Activated CD4-positive, alpha-beta memory T cell treated with anti-CD3 and anti-CD28 coated beads, Interleukin-2, amount 10 ng/mL, durations not matched to agents 7 days and 5 days (primary cell): ENCODE measurements at regions not wholly inside any gene's neighbourhood (a gene's known extent, or its start where the extent isn't known, plus 50 kb on each side); places are given as distances from the start of the nearest gene placed in this dataset.

Experiments used
- CTCF ChIA-PET: fragments of 350-600 bp; sonication (Branson Sonifier 250); formaldehyde crosslinking; loops from one replicate; lab custom pipeline; 2021; ENCODE audit warnings: antibody characterized with exemption, inconsistent platforms; lab: Charles Lee
- POLR2A ChIA-PET: fragments of 350-600 bp; sonication (Branson Sonifier 250); formaldehyde crosslinking; loops from one replicate; lab custom pipeline; 2021; ENCODE audit warnings: antibody characterized with exemption; lab: Charles Lee
- DNase-seq: peaks from one replicate; pipeline ENCODE4 v3.0.0-alpha.2; 2020
- H3K27ac Mint-ChIP-seq: one replicate; pipeline ENCODE4 v1.8.0; 2021; ENCODE audit warnings: mild to moderate bottlenecking, mixed read lengths
- H3K27me3 Mint-ChIP-seq: one replicate; pipeline ENCODE4 v1.8.0; 2021; ENCODE audit warnings: mixed read lengths
- H3K36me3 Mint-ChIP-seq: one replicate; pipeline ENCODE4 v1.8.0; 2021; ENCODE audit warnings: low read depth, mixed read lengths
- H3K4me1 Mint-ChIP-seq: one replicate; pipeline ENCODE4 v1.8.0; 2021; ENCODE audit warnings: mixed read lengths
- H3K4me3 Mint-ChIP-seq: one replicate; pipeline ENCODE4 v1.8.0; 2021; ENCODE audit warnings: mild to moderate bottlenecking, mixed read lengths
- H3K9me3 Mint-ChIP-seq: one replicate; pipeline ENCODE4 v1.8.0; 2021; ENCODE audit warnings: mixed read lengths

DNA sequence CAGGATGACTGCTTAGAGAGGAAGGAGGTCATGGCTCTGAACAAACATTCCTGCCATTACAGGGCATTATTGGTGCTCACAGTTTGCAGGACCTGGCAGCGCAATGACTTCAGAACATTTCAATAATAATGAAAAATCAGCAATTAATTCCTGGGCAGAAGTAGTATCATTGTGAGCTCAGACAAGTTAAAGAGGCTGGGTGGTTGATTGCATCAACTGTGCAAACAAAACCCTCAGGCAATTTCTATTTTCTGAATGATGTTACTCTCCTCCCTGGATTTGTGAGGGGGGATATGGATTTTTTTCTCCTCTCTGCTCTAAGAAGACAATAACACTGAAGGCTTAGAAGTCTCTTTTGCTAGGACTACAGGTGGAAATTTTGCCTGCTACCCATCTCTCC is 168.1 kb upstream of the TACR1 start:
- H3K4me1 Mint-ChIP-seq = no peaks in the 10 kb centered on the region
- H3K27ac Mint-ChIP-seq = no peak overlapping the region
- H3K36me3 Mint-ChIP-seq = no peaks in the 10 kb centered on the region
- POLR2A ChIA-PET = no interaction called here
- no peaks in the 10 kb centered on the region for H3K27me3 Mint-ChIP-seq
- no peaks in the 10 kb centered on the region for H3K9me3 Mint-ChIP-seq
- H3K4me3 Mint-ChIP-seq = no peak overlapping the region
- CTCF ChIA-PET = no interaction called here
- DNase-seq = no peak

DNA sequence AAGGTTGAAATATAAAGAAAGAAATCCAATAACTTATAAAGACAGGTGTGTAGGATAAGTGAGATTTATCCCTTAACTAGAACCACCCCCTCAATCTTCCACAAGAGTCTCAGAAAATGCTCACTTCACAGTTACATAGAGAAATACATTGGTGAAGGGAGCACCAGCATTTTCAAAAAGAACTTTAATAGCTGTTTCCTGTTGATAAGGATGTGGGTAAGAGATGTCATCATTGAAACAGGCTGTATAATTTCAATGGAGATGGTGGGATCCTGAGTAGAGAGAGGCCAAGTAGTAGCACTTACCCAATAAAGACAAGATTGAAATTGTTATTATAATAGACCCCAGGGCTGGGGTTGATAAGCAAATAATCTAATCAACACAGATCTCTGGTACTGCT is 162.2 kb upstream of the TACR1 start:
- no peaks in the 10 kb centered on the region for H3K4me1 Mint-ChIP-seq

DNA sequence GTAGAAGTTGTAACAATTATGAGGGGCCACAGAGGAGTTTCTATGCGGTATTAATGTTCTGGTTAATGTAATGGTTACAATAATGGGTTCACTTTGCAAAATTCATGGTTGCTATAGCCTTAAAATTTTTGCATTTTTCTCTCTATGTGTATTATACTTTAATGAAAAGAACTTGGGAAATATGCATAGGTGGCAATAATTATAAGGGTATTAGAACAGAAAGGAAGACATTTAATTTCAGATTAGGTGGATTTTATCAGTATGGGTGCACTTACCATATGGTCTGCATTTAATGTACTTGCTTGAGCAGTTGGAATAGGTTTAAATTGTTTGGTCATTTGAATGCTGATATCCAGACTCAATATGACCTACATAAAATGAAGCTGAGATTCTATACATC is 161.6 kb upstream of the TACR1 start:
- DNase-seq = no peak
- no peak overlapping the region for H3K27ac Mint-ChIP-seq
- no peaks in the 10 kb centered on the region for H3K36me3 Mint-ChIP-seq
- no peaks in the 10 kb centered on the region for H3K9me3 Mint-ChIP-seq
- CTCF ChIA-PET = no interaction called here
- H3K27me3 Mint-ChIP-seq = no peaks in the 10 kb centered on the region
- no peak overlapping the region for H3K4me3 Mint-ChIP-seq
- POLR2A ChIA-PET = no interaction called here
- H3K4me1 Mint-ChIP-seq = no peaks in the 10 kb centered on the region

More for the DNA sequence above, 162.2 kb upstream of the TACR1 start:
- H3K27me3 Mint-ChIP-seq = no peaks in the 10 kb centered on the region
- no peak overlapping the region for H3K27ac Mint-ChIP-seq
- no peaks in the 10 kb centered on the region for H3K9me3 Mint-ChIP-seq
- H3K4me3 Mint-ChIP-seq = no peak overlapping the region
- H3K36me3 Mint-ChIP-seq = no peaks in the 10 kb centered on the region
- DNase-seq = no peak
- POLR2A ChIA-PET = no interaction called here
- CTCF ChIA-PET = no interaction called here

DNA sequence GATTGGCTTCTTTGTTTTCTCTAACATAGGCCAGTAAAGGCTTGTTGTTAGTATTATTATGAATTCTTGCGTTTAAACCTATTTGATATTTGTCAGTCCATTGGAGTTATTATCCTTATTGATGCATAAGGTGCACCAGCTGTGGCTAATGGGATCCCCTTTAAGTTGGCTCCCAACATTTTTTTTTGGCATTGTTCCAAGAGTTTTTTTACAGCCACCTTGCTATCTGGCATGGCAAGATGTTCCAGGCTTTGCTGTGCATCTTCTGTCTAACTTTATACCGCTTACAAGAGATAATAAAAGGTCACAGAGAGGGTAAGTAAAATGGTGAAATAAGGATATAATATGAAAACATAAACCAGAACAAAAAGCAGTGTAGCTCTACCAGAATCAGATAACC is 157.5 kb upstream of the TACR1 start:
- H3K27me3 Mint-ChIP-seq = peaks cover 2% of the 10 kb centered on the region
- no peaks in the 10 kb centered on the region for H3K9me3 Mint-ChIP-seq
- H3K4me1 Mint-ChIP-seq = no peaks in the 10 kb centered on the region
- DNase-seq = no peak
- H3K4me3 Mint-ChIP-seq = no peak overlapping the region
- no peak overlapping the region for H3K27ac Mint-ChIP-seq
- no peaks in the 10 kb centered on the region for H3K36me3 Mint-ChIP-seq
- ChIA-PET POLR2A (no interaction called here), CTCF (no interaction called here)

- no peak for DNase-seq
- Mint-ChIP-seq H3K36me3 (no peaks in the 10 kb centered on the region), H3K4me1 (no peaks in the 10 kb centered on the region), H3K9me3 (no peaks in the 10 kb centered on the region), H3K27ac (no peak overlapping the region), H3K4me3 (no peak overlapping the region), H3K27me3 (peaks cover 3% of the 10 kb centered on the region)
- ChIA-PET CTCF (no interaction called here), POLR2A (no interaction called here)
These were observed 153.8 kb upstream of the TACR1 start for GRCh38 chr2:75353131-75353530.

DNA sequence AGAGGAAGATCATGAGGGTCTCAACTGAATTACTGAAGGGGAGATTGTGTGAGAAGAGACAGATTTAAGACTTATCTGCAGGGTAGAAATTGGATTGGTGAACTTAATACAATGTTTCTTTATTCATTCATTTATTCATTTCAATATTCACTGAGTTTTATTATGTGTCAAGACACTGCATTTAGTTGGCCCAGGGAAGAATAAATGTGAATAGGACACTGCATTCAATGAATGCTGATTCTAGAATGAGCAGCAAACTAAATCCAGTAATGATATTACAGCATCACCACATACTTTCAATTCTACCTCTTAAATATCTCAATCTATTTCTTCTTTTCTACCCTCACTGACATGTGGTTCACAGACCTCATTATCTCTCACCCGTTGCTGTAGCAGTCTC is 149.0 kb upstream of the TACR1 start:
- no peak overlapping the region for H3K27ac Mint-ChIP-seq
- no peak for DNase-seq
- no peaks in the 10 kb centered on the region for H3K9me3 Mint-ChIP-seq
- no peaks in the 10 kb centered on the region for H3K4me1 Mint-ChIP-seq
- H3K4me3 Mint-ChIP-seq = no peak overlapping the region
- no peaks in the 10 kb centered on the region for H3K36me3 Mint-ChIP-seq
- ChIA-PET POLR2A (no interaction called here), CTCF (no interaction called here)
- peaks cover 1% of the 10 kb centered on the region for H3K27me3 Mint-ChIP-seq

DNA sequence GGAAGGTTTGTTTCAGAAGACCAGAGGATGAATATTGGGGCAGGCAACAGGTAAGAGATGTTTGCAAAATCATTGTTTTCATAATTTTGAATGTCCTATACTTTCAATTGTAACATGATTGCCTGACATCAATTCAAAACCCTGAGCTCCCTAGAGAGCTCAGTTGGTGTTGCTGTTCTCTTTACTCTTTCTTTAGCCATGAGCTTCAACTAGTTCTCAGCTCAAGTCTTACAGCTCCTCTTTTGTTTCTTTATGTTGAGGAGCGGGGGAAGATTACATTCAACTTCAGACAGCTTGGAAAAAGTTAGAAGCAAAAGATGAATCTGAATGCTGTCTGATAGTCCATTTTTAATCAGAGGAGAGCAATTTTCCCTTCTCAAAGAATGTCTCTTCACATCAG is 144.8 kb upstream of the TACR1 start:
- no peak for DNase-seq
- Mint-ChIP-seq H3K4me1 (no peaks in the 10 kb centered on the region), H3K9me3 (no peaks in the 10 kb centered on the region), H3K27ac (no peak overlapping the region), H3K27me3 (peaks cover 3% of the 10 kb centered on the region), H3K36me3 (no peaks in the 10 kb centered on the region), H3K4me3 (no peak overlapping the region)
- ChIA-PET POLR2A (no interaction called here), CTCF (no interaction called here)

DNA sequence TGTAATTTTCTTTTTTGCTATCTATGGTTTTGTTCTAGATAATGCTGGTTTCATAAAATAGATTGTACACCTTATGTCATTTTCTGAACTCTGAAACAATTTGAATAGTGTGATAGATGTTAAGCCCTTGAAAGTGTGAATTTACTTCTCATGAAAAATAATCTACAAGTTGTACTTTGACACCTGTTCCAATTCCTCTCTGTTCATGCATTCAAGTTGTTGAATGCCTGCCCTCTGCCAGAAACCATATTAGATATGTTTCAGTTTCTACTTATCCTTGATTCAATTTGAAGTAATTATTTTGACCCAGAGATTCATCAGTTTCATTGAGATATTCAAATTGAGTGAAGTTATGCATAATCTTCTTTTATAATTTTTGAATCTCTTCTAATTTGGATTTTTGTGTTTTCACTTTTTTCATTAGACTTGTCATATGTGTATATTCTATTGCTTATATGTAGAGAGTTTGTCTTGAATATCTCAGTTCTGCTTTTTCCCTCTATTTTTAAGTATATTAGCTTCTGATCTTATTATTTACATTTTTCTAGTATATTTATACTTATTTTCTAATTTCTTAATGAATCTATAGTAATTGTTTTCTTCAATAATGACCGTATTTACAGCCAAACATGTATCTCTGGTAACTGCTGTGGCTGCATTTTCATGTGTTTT is 143.3 kb upstream of the TACR1 start:
- Mint-ChIP-seq H3K27me3 (peaks cover 6% of the 10 kb centered on the region), H3K36me3 (no peaks in the 10 kb centered on the region), H3K4me3 (no peak overlapping the region), H3K4me1 (no peaks in the 10 kb centered on the region), H3K27ac (no peak overlapping the region), H3K9me3 (no peaks in the 10 kb centered on the region)
- DNase-seq = no peak
- CTCF ChIA-PET = no interaction called here
- POLR2A ChIA-PET = no interaction called here

GRCh38 chr2:75340560-75340959 is 141.2 kb upstream of the TACR1 start:
- ChIA-PET POLR2A (no interaction called here), CTCF (no interaction called here)
- H3K4me1 Mint-ChIP-seq = no peaks in the 10 kb centered on the region
- H3K27me3 Mint-ChIP-seq = peaks cover 6% of the 10 kb centered on the region
- DNase-seq = no peak
- no peaks in the 10 kb centered on the region for H3K36me3 Mint-ChIP-seq
- H3K4me3 Mint-ChIP-seq = no peak overlapping the region
- H3K9me3 Mint-ChIP-seq = no peaks in the 10 kb centered on the region
- H3K27ac Mint-ChIP-seq = no peak overlapping the region

DNA sequence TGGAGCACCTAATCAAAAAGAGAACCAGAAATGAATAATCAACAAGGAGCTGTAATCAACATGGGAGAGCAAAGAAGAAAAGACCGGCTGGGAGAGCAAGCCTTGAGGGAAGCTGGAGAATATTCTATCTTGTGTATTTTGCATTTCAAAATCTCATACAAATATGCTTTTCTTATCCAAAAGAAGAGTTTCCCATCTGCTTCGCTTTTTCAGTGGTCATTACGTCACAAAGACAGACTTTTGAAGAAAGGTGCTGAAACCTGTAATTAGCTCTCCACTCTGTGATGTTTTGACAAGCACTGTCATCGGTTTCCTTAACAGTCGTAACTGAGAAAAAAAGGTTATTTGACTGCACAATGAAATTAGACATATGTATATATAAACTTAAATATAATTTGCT is 139.1 kb upstream of the TACR1 start:
- no peak overlapping the region for H3K4me3 Mint-ChIP-seq
- H3K4me1 Mint-ChIP-seq = no peaks in the 10 kb centered on the region
- H3K36me3 Mint-ChIP-seq = no peaks in the 10 kb centered on the region
- H3K9me3 Mint-ChIP-seq = no peaks in the 10 kb centered on the region
- H3K27ac Mint-ChIP-seq = no peak overlapping the region
- no peak for DNase-seq
- CTCF ChIA-PET = no interaction called here
- POLR2A ChIA-PET = no interaction called here
- peaks cover 6% of the 10 kb centered on the region for H3K27me3 Mint-ChIP-seq

- DNase-seq = no peak
- ChIA-PET POLR2A (no interaction called here), CTCF (no interaction called here)
- Mint-ChIP-seq H3K27me3 (peaks cover 6% of the 10 kb centered on the region), H3K27ac (no peak overlapping the region), H3K36me3 (no peaks in the 10 kb centered on the region), H3K9me3 (no peaks in the 10 kb centered on the region), H3K4me1 (no peaks in the 10 kb centered on the region), H3K4me3 (no peak overlapping the region)
These were observed 138.3 kb upstream of the TACR1 start for GRCh38 chr2:75337619-75338018.

DNA sequence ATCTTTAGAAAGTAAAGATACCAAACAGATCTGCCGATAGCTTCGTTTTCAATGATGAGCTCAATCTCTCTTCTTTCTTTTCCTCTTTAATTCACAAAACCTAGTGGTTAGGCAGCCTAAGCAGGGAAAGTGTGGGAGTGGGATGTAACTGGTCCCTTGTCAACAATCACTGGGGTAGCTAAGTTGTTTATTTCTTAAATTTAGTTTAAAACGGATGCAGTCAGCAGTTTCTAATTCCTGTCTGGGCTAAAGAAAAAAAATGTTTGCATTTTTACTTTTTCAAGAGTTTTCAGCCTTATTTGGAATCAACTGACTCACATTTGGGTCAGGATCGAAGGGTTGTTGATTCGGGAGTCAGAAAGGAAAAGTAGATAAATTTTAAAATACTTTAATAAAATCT is 137.7 kb upstream of the TACR1 start:
- no peaks in the 10 kb centered on the region for H3K36me3 Mint-ChIP-seq
- no peak for DNase-seq
- no peak overlapping the region for H3K27ac Mint-ChIP-seq
- H3K27me3 Mint-ChIP-seq = peaks cover 3% of the 10 kb centered on the region
- no peaks in the 10 kb centered on the region for H3K4me1 Mint-ChIP-seq
- ChIA-PET CTCF (no interaction called here), POLR2A (no interaction called here)
- no peak overlapping the region for H3K4me3 Mint-ChIP-seq
- H3K9me3 Mint-ChIP-seq = no peaks in the 10 kb centered on the region

DNA sequence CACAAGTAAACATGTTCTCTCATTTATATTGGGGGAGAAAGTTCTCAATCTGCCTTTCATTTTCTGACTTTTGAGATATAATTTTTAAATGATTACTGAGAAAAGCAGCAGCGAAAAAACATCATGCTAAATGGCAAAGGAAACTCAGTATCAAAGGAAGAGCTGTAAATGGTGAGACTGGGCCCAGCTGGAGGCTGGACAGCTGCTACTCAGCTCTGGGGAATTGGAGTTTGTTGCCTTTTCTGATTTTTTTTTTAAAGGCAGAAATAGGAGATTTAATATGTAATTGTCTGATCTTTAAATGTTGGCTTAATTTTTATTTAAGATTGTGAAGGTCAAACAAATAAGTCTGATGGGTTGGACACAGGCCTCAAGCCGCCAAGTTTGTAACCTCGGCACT is 137.1 kb upstream of the TACR1 start:
- ChIA-PET POLR2A (no interaction called here), CTCF (no interaction called here)
- peaks cover 3% of the 10 kb centered on the region for H3K27me3 Mint-ChIP-seq
- no peak overlapping the region for H3K27ac Mint-ChIP-seq
- no peaks in the 10 kb centered on the region for H3K36me3 Mint-ChIP-seq
- H3K9me3 Mint-ChIP-seq = no peaks in the 10 kb centered on the region
- DNase-seq = no peak
- no peak overlapping the region for H3K4me3 Mint-ChIP-seq
- H3K4me1 Mint-ChIP-seq = no peaks in the 10 kb centered on the region

DNA sequence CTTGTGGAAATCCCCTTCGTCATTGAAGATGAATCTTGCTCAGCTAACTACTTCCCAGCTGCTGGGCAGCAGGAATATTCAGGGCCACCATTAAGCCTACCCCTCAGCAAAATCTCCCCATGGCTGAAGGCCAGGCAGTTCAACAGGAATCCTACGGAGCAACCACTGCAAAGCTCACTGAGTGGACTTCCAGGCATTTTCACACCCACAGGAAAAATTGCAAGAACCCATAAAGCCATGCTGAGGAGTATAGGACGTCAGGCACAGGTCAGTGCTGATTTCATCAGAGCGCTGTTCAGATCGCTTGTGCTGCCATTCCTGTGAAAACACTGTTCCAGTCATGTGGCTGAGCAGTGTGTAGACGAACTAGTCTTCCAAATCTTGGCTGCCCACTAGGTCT is 134.8 kb upstream of the TACR1 start:
- no peaks in the 10 kb centered on the region for H3K9me3 Mint-ChIP-seq
- H3K4me3 Mint-ChIP-seq = no peak overlapping the region
- no peak for DNase-seq
- peaks cover 3% of the 10 kb centered on the region for H3K27me3 Mint-ChIP-seq
- POLR2A ChIA-PET = no interaction called here
- no peaks in the 10 kb centered on the region for H3K4me1 Mint-ChIP-seq
- CTCF ChIA-PET = no interaction called here
- no peak overlapping the region for H3K27ac Mint-ChIP-seq
- H3K36me3 Mint-ChIP-seq = no peaks in the 10 kb centered on the region
